IMR-90 (cell line): ENCODE measurements at regions not wholly inside any gene's neighbourhood (a gene's known extent, or its start where the extent isn't known, plus 50 kb on each side); places are given as distances from the start of the nearest gene placed in this dataset.

Source experiments
- ATAC-seq: fragments of 200-7000 bp; cut with Tn5 transposase; 2 replicates; pipeline ENCODE4 v1.9.1; 2020; ENCODE audit warnings: low read depth, mild to moderate bottlenecking, moderate library complexity
- BruUV-seq: library from RNA; stranded (reverse); fragments of 400-500 nt; replicated peaks from 2 replicates; lab custom pipeline; 2021; lab: Mats Ljungman, UMichigan
- CTCF ChIA-PET: fragments of 300-600 bp; formaldehyde crosslinking; extraction: SDS; loops from one replicate; lab custom pipeline; 2021; ENCODE audit warnings: antibody characterized with exemption; lab: Yijun Ruan, JAX
- POLR2A ChIA-PET: fragments of 300-600 bp; sonication (Branson Sonifier 250); formaldehyde crosslinking; loops from one replicate; lab custom pipeline; 2022; ENCODE audit warnings: antibody characterized with exemption; ENCODE audit not compliant: unreplicated experiment; lab: Charles Lee
- DNase-seq: peaks from one replicate; pipeline ENCODE4 v3.0.0; 2013
- H2AFZ ChIP-seq: replicated peaks from 2 replicates; pipeline ENCODE3; 2013; ENCODE audit warnings: low read length, mild to moderate bottlenecking; ENCODE audit not compliant: poor library complexity
- H2AK5ac ChIP-seq: 2 replicates; pipeline ENCODE4 v1.6.1; 2013; ENCODE audit warnings: low read depth, low read length, inconsistent platforms
- H2AK9ac ChIP-seq: replicated peaks from 2 replicates; pipeline ENCODE3; 2013; ENCODE audit warnings: mild to moderate bottlenecking, low read depth, low read length, moderate library complexity; ENCODE audit not compliant: poor library complexity
- H2BK120ac ChIP-seq: 2 replicates; pipeline ENCODE4 v1.6.1; 2013; ENCODE audit warnings: low read depth, low read length, inconsistent platforms
- H2BK15ac ChIP-seq: 3 replicates; pipeline ENCODE4 v1.6.1; 2013; ENCODE audit warnings: low read depth, low read length, inconsistent platforms
- H2BK20ac ChIP-seq: 2 replicates; pipeline ENCODE4 v1.6.1; 2013; ENCODE audit warnings: low read depth, mild to moderate bottlenecking, inconsistent platforms, low read length, moderate library complexity
- H2BK5ac ChIP-seq: 2 replicates; pipeline ENCODE4 v1.6.1; 2013; ENCODE audit warnings: mild to moderate bottlenecking, low read depth, low read length, inconsistent platforms; ENCODE audit not compliant: poor library complexity, severe bottlenecking
- H3K14ac ChIP-seq: replicated peaks from 2 replicates; pipeline ENCODE4 v1.6.1; 2013; ENCODE audit warnings: low read depth, low read length, inconsistent platforms
- H3K18ac ChIP-seq: 2 replicates; pipeline ENCODE4 v1.6.1; 2013; ENCODE audit warnings: low read depth, low read length, control low read depth
- H3K23ac ChIP-seq: 2 replicates; pipeline ENCODE4 v1.6.1; 2013; ENCODE audit warnings: low read depth, low read length, inconsistent platforms
- H3K27ac ChIP-seq: 2 replicates; pipeline ENCODE4 v1.5.1; 2013; ENCODE audit warnings: mild to moderate bottlenecking, control low read depth, low read length; ENCODE audit not compliant: insufficient read depth
- H3K27me3 ChIP-seq: 2 replicates; pipeline ENCODE4 v1.6.1; 2013; ENCODE audit warnings: low read length; ENCODE audit not compliant: control insufficient read depth, insufficient read depth
- H3K36me3 ChIP-seq: 2 replicates; pipeline ENCODE4 v1.6.1; 2013; ENCODE audit warnings: low read length, mixed read lengths; ENCODE audit not compliant: control insufficient read depth, insufficient read depth
- H3K4ac ChIP-seq: 2 replicates; pipeline ENCODE4 v1.6.1; 2013; ENCODE audit warnings: low read depth, low read length, inconsistent platforms
- H3K4me1 ChIP-seq: 2 replicates; pipeline ENCODE4 v1.6.1; 2013; ENCODE audit warnings: low read length, mixed read lengths; ENCODE audit not compliant: control insufficient read depth, insufficient read depth
- H3K4me2 ChIP-seq: 2 replicates; pipeline ENCODE4 v1.6.1; 2013; ENCODE audit warnings: low read depth, mild to moderate bottlenecking, control low read depth, low read length, moderate library complexity
- H3K4me3 ChIP-seq: 2 replicates; pipeline ENCODE4 v1.5.1; 2013; ENCODE audit warnings: low read depth, mild to moderate bottlenecking, control low read depth, low read length, moderate library complexity; ENCODE audit not compliant: insufficient read depth
- H3K56ac ChIP-seq: 2 replicates; pipeline ENCODE4 v1.6.1; 2013; ENCODE audit warnings: low read length, inconsistent platforms; ENCODE audit not compliant: insufficient read depth; ENCODE audit errors: extremely low read depth
- H3K79me1 ChIP-seq, 2 experiments: 2 replicates each; pipeline ENCODE4 v1.6.1; 2013; ENCODE audit warnings: low read length in 2 of 2, inconsistent platforms in 1 of 2, low read depth in 1 of 2
- H3K9ac ChIP-seq: 2 replicates; pipeline ENCODE4 v1.6.1; 2013; ENCODE audit warnings: low read depth, low read length, control low read depth
- H3K9me1 ChIP-seq: 2 replicates; pipeline ENCODE4 v1.6.1; 2013; ENCODE audit warnings: low read length, inconsistent platforms; ENCODE audit not compliant: insufficient read depth
- H3K9me3 ChIP-seq: 2 replicates; pipeline ENCODE4 v1.6.1; 2013; ENCODE audit warnings: low read length; ENCODE audit not compliant: control insufficient read depth, insufficient read depth
- H4K20me1 ChIP-seq: 2 replicates; pipeline ENCODE4 v1.6.1; 2013; ENCODE audit warnings: low read length, inconsistent platforms; ENCODE audit not compliant: insufficient read depth
- H4K5ac ChIP-seq: 2 replicates; pipeline ENCODE4 v1.6.1; 2013; ENCODE audit warnings: mild to moderate bottlenecking, low read depth, low read length, control low read depth
- H4K8ac ChIP-seq, 2 experiments: 2 replicates each; pipeline ENCODE4 v1.6.1; 2013; ENCODE audit warnings: low read depth in 2 of 2, low read length in 2 of 2, control low read depth in 1 of 2, inconsistent platforms in 1 of 2
- H4K91ac ChIP-seq: 2 replicates; pipeline ENCODE4 v1.6.1; 2013; ENCODE audit warnings: low read depth, low read length, inconsistent platforms; ENCODE audit not compliant: insufficient read depth
- BHLHE40 ChIP-seq: fragments of 150-350 bp; IDR thresholded peaks from 2 replicates; pipeline ENCODE4 v1.6.1; 2016; ENCODE audit warnings: mild to moderate bottlenecking, low read depth, low read length
- CEBPB ChIP-seq: IDR thresholded peaks from 2 replicates; pipeline ENCODE4 v1.6.1; 2012; ENCODE audit warnings: low read depth, low read length, improper control_type of control experiment
- CHD1 ChIP-seq: IDR thresholded peaks from 2 replicates; pipeline ENCODE4 v1.6.1; 2012; ENCODE audit warnings: low read depth, low read length, improper control_type of control experiment
- CTCF ChIP-seq: conservative IDR thresholded peaks from 2 replicates; pipeline ENCODE4 v1.5.1; 2012; ENCODE audit warnings: mild to moderate bottlenecking, low read depth, low read length, improper control_type of control experiment
- ELK1 ChIP-seq: fragments of 150-350 bp; IDR thresholded peaks from 2 replicates; pipeline ENCODE4 v1.6.1; 2016; ENCODE audit warnings: low read depth, mild to moderate bottlenecking, low read length, moderate library complexity, borderline replicate concordance
- FOS ChIP-seq: fragments of 150-350 bp; IDR thresholded peaks from 2 replicates; pipeline ENCODE4 v1.6.1; 2016; ENCODE audit warnings: low read depth, low read length
- MAFK ChIP-seq: IDR thresholded peaks from 2 replicates; pipeline ENCODE4 v1.6.1; 2012; ENCODE audit warnings: low read depth, low read length, improper control_type of control experiment
- MAZ ChIP-seq: IDR thresholded peaks from 2 replicates; pipeline ENCODE4 v1.6.1; 2012; ENCODE audit warnings: low read depth, mild to moderate bottlenecking, low read length, improper control_type of control experiment, moderate library complexity, borderline replicate concordance
- MXI1 ChIP-seq: IDR thresholded peaks from 2 replicates; pipeline ENCODE4 v1.6.1; 2012; ENCODE audit warnings: low read depth, mild to moderate bottlenecking, low read length, moderate library complexity, borderline replicate concordance
- NFE2L2 ChIP-seq: fragments of 150-350 bp; IDR thresholded peaks from 2 replicates; pipeline ENCODE4 v1.6.1; 2016; ENCODE audit warnings: low read depth, mild to moderate bottlenecking, low read length
- POLR2A ChIP-seq: IDR thresholded peaks from 2 replicates; pipeline ENCODE4 v1.6.1; 2012; ENCODE audit warnings: mild to moderate bottlenecking, low read depth, low read length
- RAD21 ChIP-seq: IDR thresholded peaks from 2 replicates; pipeline ENCODE4 v1.6.1; 2012; ENCODE audit warnings: low read length, improper control_type of control experiment
- RCOR1 ChIP-seq: IDR thresholded peaks from 2 replicates; pipeline ENCODE4 v1.6.1; 2012; ENCODE audit warnings: mild to moderate bottlenecking, low read length, improper control_type of control experiment; ENCODE audit not compliant: insufficient replicate concordance
- RFX5 ChIP-seq: IDR thresholded peaks from 2 replicates; pipeline ENCODE4 v1.8.0; 2012; ENCODE audit warnings: low read depth, mild to moderate bottlenecking, low read length, moderate library complexity
- SMC3 ChIP-seq: fragments of 150-350 bp; IDR thresholded peaks from 2 replicates; pipeline ENCODE4 v1.6.1; 2016; ENCODE audit warnings: low read depth, mild to moderate bottlenecking, antibody characterized with exemption, low read length, moderate library complexity
- USF2 ChIP-seq: fragments of 150-350 bp; IDR thresholded peaks from 2 replicates; pipeline ENCODE4 v1.6.1; 2017; ENCODE audit warnings: mild to moderate bottlenecking, antibody characterized with exemption, low read length, low read depth
- WGBS, 2 experiments: methylation state at CpG; one replicate each; pipeline versions ENCODE4 v1.1.5 to v1.1.7; 2013; ENCODE audit warnings: missing lambda C conversion rate in 2 of 2; ENCODE audit not compliant: insufficient read length in 1 of 2; ENCODE audit errors: extremely low coverage in 2 of 2; 5-methylcytosine and 5-hydroxymethylcytosine counted together
- dilution Hi-C: fragments of 300-500 bp; cut with HindIII; formaldehyde crosslinking; loops from one replicate; pipeline ENCODE4 v1.14.3; 2018; ENCODE audit warnings: low sequenced_read_pairs; ENCODE audit not compliant: unreplicated experiment
- in situ Hi-C: fragments of 300-500 bp; cut with MboI; formaldehyde crosslinking; loops from 3 replicates; pipeline ENCODE4 v1.14.3; 2019; ENCODE audit warnings: low sequenced_read_pairs, inconsistent platforms, mixed read lengths
- intact Hi-C: fragments of 100-400 bp; cut with micrococcal nuclease; formaldehyde crosslinking; loops from 2 replicates; pipeline ENCODE4 v1.10.0; 2022

- in situ Hi-C loops = no loop called here
- H3K4me2 ChIP-seq = no peak overlapping the region
- no peak overlapping the region for H3K4me3 ChIP-seq
- H2BK20ac ChIP-seq = no peak overlapping the region
- H3K18ac ChIP-seq = no peak overlapping the region
- no peak overlapping the region for H2BK5ac ChIP-seq
- no peak overlapping the region for H2AK9ac ChIP-seq
- peaks cover 4% of the 10 kb centered on the region for H3K9me3 ChIP-seq
- no peak overlapping the region for H3K56ac ChIP-seq
- no peaks in the 10 kb centered on the region for H3K79me1 ChIP-seq
- no peak overlapping the region for H4K5ac ChIP-seq
- TF ChIP-seq BHLHE40 (no peak), USF2 (no peak), MAZ (no peak), RAD21 (no peak), FOS (no peak), RFX5 (no peak), NFE2L2 (no peak), POLR2A (no peak), RCOR1 (no peak), CEBPB (no peak), MXI1 (no peak), ELK1 (no peak), SMC3 (no peak), CTCF (no peak), MAFK (no peak), CHD1 (no peak)
- H3K9ac ChIP-seq = no peak overlapping the region
- no peaks in the 10 kb centered on the region for H3K36me3 ChIP-seq
- H3K27ac ChIP-seq = no peak overlapping the region
- H2BK15ac ChIP-seq = no peak overlapping the region
- no peak overlapping the region for H4K91ac ChIP-seq
- ChIA-PET POLR2A (no interaction called here), CTCF (interaction anchor here (0.8 kb wide), 1 partner anchor 147 kb away, joined by 3 read pairs; no protein-coding TSS in a partner anchor)
- no peak for DNase-seq
- H4K20me1 ChIP-seq = no peaks in the 10 kb centered on the region
- no CpG with 5 or more reads among the region's 4 CpGs for WGBS, 2 experiments
- no peak overlapping the region for H2AK5ac ChIP-seq
- no peaks in the 10 kb centered on the region for H3K4me1 ChIP-seq
- H4K8ac ChIP-seq = no peak overlapping the region
- no peak overlapping the region for H3K4ac ChIP-seq
- no TSS peak for BruUV-seq
- ATAC-seq = no peak
- H2AFZ ChIP-seq = no peak overlapping the region
- no peak overlapping the region for H2BK120ac ChIP-seq
- no peak overlapping the region for H3K14ac ChIP-seq
- intact Hi-C loops = no loop called here
- dilution Hi-C loops = no loop called here
- no peak overlapping the region for H3K23ac ChIP-seq
- H3K9me1 ChIP-seq = 0 out of 2 replicates have a peak, but pooled peaks cover 4% of the 10 kb centered on the region
- H3K27me3 ChIP-seq = no peaks in the 10 kb centered on the region; the same call in none of the 2 replicates
Observed at GRCh38 chr10:43949351-43949750, 300.7 kb upstream of the ZNF32 start.
